Keratinocyte (primary cell): ENCODE measurements at regions not wholly inside any gene's neighbourhood (a gene's known extent, or its start where the extent isn't known, plus 50 kb on each side); places are given as distances from the start of the nearest gene placed in this dataset.

Experiments
- DNase-seq: peaks from one replicate; pipeline ENCODE4 v3.0.0-alpha.2; 2011; ENCODE audit warnings: low read depth, missing footprints, low spot score
- FAIRE-seq: peaks from 2 replicates; lab custom pipeline; 2011; peaks lifted over from hg19 to GRCh38; lab: Jason Lieb, UNC
- H2AFZ ChIP-seq: 2 replicates; pipeline ENCODE4 v1.6.0; 2012; ENCODE audit warnings: low read length, control low read depth, inconsistent platforms; ENCODE audit not compliant: control insufficient read depth
- H3K27ac ChIP-seq: 2 replicates; pipeline ENCODE4 v1.5.1; 2011; ENCODE audit warnings: low read length; ENCODE audit not compliant: control insufficient read depth, insufficient read depth
- H3K27me3 ChIP-seq: 3 replicates; pipeline ENCODE4 v1.6.0; 2011; ENCODE audit warnings: low read length; ENCODE audit not compliant: control insufficient read depth, insufficient read depth; ENCODE audit errors: extremely low read depth
- H3K36me3 ChIP-seq, 2 experiments: 2 replicates in 1 of 2; 3 replicates in 1 of 2; pipeline ENCODE4 v1.5.1; 2011; ENCODE audit warnings: low read length in 2 of 2, mild to moderate bottlenecking in 1 of 2; ENCODE audit not compliant: control insufficient read depth in 2 of 2, insufficient read depth in 2 of 2; ENCODE audit errors: extremely low read depth in 1 of 2
- H3K4me1 ChIP-seq: 3 replicates; pipeline ENCODE4 v1.5.1; 2011; ENCODE audit warnings: low read length; ENCODE audit not compliant: control insufficient read depth, insufficient read depth; ENCODE audit errors: extremely low read depth
- H3K4me2 ChIP-seq: 3 replicates; pipeline ENCODE4 v1.6.0; 2011; ENCODE audit warnings: low read depth, low read length; ENCODE audit not compliant: control insufficient read depth, insufficient read depth; ENCODE audit errors: extremely low read depth
- H3K4me3 ChIP-seq, 3 experiments: fragments of 200-600 bp in 1 of 3; sonication (generic) in 1 of 3; 2 replicates in 2 of 3; 3 replicates in 1 of 3; pipeline ENCODE4 v1.5.1; 2011 to 2016; ENCODE audit warnings: low read length in 3 of 3, mild to moderate bottlenecking in 3 of 3, control low read depth in 2 of 3, inconsistent platforms in 1 of 3, low read depth in 1 of 3, mixed read lengths in 1 of 3, mixed run types in 1 of 3, moderate library complexity in 1 of 3; ENCODE audit not compliant: control insufficient read depth in 2 of 3, insufficient read depth in 2 of 3; ENCODE audit errors: extremely low read depth in 1 of 3
- H3K79me2 ChIP-seq: 2 replicates; pipeline ENCODE4 v1.6.0; 2012; ENCODE audit warnings: low read length; ENCODE audit not compliant: control insufficient read depth, insufficient read depth
- H3K9ac ChIP-seq: 3 replicates; pipeline ENCODE4 v1.6.0; 2011; ENCODE audit warnings: low read length; ENCODE audit not compliant: control insufficient read depth, insufficient read depth; ENCODE audit errors: extremely low read depth
- H3K9me1 ChIP-seq: 3 replicates; pipeline ENCODE4 v1.6.0; 2011; ENCODE audit warnings: low read length; ENCODE audit not compliant: control insufficient read depth, insufficient read depth; ENCODE audit errors: extremely low read depth
- H3K9me3 ChIP-seq: 2 replicates; pipeline ENCODE4 v1.5.1; 2012; ENCODE audit warnings: low read depth, low read length; ENCODE audit not compliant: control insufficient read depth
- H4K20me1 ChIP-seq: 3 replicates; pipeline ENCODE4 v1.6.0; 2011; ENCODE audit warnings: low read length; ENCODE audit not compliant: control insufficient read depth, insufficient read depth; ENCODE audit errors: extremely low read depth
- CTCF ChIP-seq, 3 experiments: IDR thresholded peaks in 1 of 3; conservative IDR thresholded peaks in 1 of 3; optimal IDR thresholded peaks in 1 of 3; 2 replicates in 2 of 3; 3 replicates in 1 of 3; pipeline versions ENCODE3 to v1.5.1; 2011; ENCODE audit warnings: low read length in 3 of 3, mild to moderate bottlenecking in 3 of 3, moderate library complexity in 2 of 3, control low read depth in 1 of 3, inconsistent platforms in 1 of 3; ENCODE audit not compliant: insufficient read depth in 2 of 3; ENCODE audit errors: extremely low read depth in 1 of 3
- EZH2 ChIP-seq: IDR thresholded peaks from one replicate; pipeline ENCODE4 v1.6.1; 2012; ENCODE audit warnings: inconsistent platforms, mild to moderate bottlenecking, low read length, moderate library complexity
- dilution Hi-C: fragments of 300-500 bp; cut with MboI; formaldehyde crosslinking; loops from one replicate; pipeline ENCODE4 v1.7.0; 2020; ENCODE audit warnings: low sequenced_read_pairs; ENCODE audit not compliant: extremely low pct_ligation_motif_present

DNA sequence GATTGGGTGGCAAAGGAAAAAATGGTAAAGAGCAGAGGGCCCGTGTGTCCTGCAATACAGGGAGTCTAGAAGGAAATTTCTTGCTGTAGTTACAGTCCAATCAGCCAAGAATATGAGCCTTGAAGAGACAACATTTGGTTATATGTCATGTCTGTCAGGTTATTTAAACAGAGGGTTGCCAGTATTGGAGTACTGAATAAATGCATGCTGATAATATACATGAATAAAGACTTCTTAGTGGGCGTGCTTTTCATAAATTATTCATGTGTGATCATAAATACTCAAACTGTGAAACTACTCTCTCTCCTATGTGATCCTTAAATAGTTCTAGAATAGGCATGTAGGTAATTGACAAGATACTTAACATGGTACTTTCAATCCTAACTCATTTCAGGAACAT lies 249.0 kb downstream of the CRPPA start:
- no peak overlapping the region for H3K27ac ChIP-seq
- no peaks in the 10 kb centered on the region for H3K9me3 ChIP-seq
- no peak overlapping the region for H3K9ac ChIP-seq
- H3K27me3 ChIP-seq: no peaks in the 10 kb centered on the region
- H3K4me3 ChIP-seq: no peak overlapping the region
- H3K4me1 ChIP-seq: no peaks in the 10 kb centered on the region
- H3K4me2 ChIP-seq: no peak overlapping the region
- dilution Hi-C loops: no loop called here
- H4K20me1 ChIP-seq: no peaks in the 10 kb centered on the region
- FAIRE-seq (no peak), DNase-seq (no peak)
- no peak overlapping the region for H2AFZ ChIP-seq
- no peaks in the 10 kb centered on the region for H3K9me1 ChIP-seq
- no peaks in the 10 kb centered on the region for H3K79me2 ChIP-seq
- no peaks in the 10 kb centered on the region for H3K36me3 ChIP-seq
- TF ChIP-seq EZH2 (no peak), CTCF (optimal IDR thresholded peaks at IDR 0.05 in 1 of 3, IDR thresholded peaks at IDR 0.05 in 1 of 3, conservative IDR thresholded peaks at IDR 0.05 in 1 of 3; ENCODE audit: extremely low read depth in 1 of 3, insufficient read depth in 2 of 3, low read length in 3 of 3) (no peak)

GRCh38 chr7:16171928-16172327 lies 249.4 kb downstream of the CRPPA start:
- no peaks in the 10 kb centered on the region for H4K20me1 ChIP-seq
- DNase-seq: no peak
- no peaks in the 10 kb centered on the region for H3K9me1 ChIP-seq
- H3K4me1 ChIP-seq: no peaks in the 10 kb centered on the region
- no peaks in the 10 kb centered on the region for H3K79me2 ChIP-seq
- FAIRE-seq: no peak
- H3K27ac ChIP-seq: no peak overlapping the region
- dilution Hi-C loops: no loop called here
- H3K9ac ChIP-seq: no peak overlapping the region
- H2AFZ ChIP-seq: no peak overlapping the region
- H3K36me3 ChIP-seq: no peaks in the 10 kb centered on the region
- no peak overlapping the region for H3K4me3 ChIP-seq
- H3K9me3 ChIP-seq: no peaks in the 10 kb centered on the region
- TF ChIP-seq CTCF (optimal IDR thresholded peaks at IDR 0.05 in 1 of 3, IDR thresholded peaks at IDR 0.05 in 1 of 3, conservative IDR thresholded peaks at IDR 0.05 in 1 of 3; ENCODE audit: extremely low read depth in 1 of 3, insufficient read depth in 2 of 3, low read length in 3 of 3) (no peak), EZH2 (no peak)
- H3K4me2 ChIP-seq: no peak overlapping the region
- H3K27me3 ChIP-seq: no peaks in the 10 kb centered on the region
